ENCODE measurements at regions not wholly inside any gene's neighbourhood (a gene's known extent, or its start where the extent isn't known, plus 50 kb on each side); places are given as distances from the start of the nearest gene placed in this dataset.

- in situ Hi-C loops (cut with HindIII; ENCODE audit: low pct_unique_long_range_greater_than_20kb, low sequenced_read_pairs) (no loop called here), intact Hi-C loops (cut with micrococcal nuclease; ENCODE audit: unreplicated experiment) (no loop called here)
- no peaks in the 10 kb centered on the region for H3K36me3 ChIP-seq (ENCODE audit: control insufficient read depth, insufficient read depth, low read length)
- no peak overlapping the region for H3K4me3 ChIP-seq (ENCODE audit: low read depth in 2 of 2, low read length in 2 of 2)
- DNase-seq (ENCODE audit: low read depth, low spot score) (no peak), ATAC-seq (no peak)
- BruUV-seq (replicated peaks), result no TSS peak
- no peaks in the 10 kb centered on the region for H3K9me3 ChIP-seq (ENCODE audit: control insufficient read depth, insufficient read depth, low read depth, low read length)
- H3K27ac ChIP-seq (ENCODE audit: low read length), result no peak overlapping the region
- H3K4me1 ChIP-seq (ENCODE audit: control insufficient read depth, insufficient read depth, low read length), result no peaks in the 10 kb centered on the region
- CTCF ChIA-PET, result no interaction called here
- POLR2A ChIA-PET, result no interaction called here
- TF ChIP-seq REST (IDR thresholded peaks at IDR 0.05; ENCODE audit: insufficient read depth in 1 of 2, low read depth in 2 of 2, low read length in 1 of 2), result no peak
- no peak for TF ChIP-seq POLR2AphosphoS5 (IDR thresholded peaks at IDR 0.05; ENCODE audit: low read depth, low read length)
- TF ChIP-seq CTCF (IDR thresholded peaks at IDR 0.05), result no peak
- no peak for TF ChIP-seq TCF7L2 (IDR thresholded peaks at IDR 0.05; ENCODE audit: low read depth, low read length)
- no peak for TF ChIP-seq SIN3A (IDR thresholded peaks at IDR 0.05; ENCODE audit: borderline replicate concordance, insufficient read depth, low read depth, low read length)
- H3K27me3 ChIP-seq (ENCODE audit: control insufficient read depth, insufficient read depth, low read length), result no peaks in the 10 kb centered on the region
These were observed 365.8 kb upstream of the RND3 start for GRCh38 chr2:150853263-150853662.

GRCh38 chr2:150850641-150851040 is 363.2 kb upstream of the RND3 start:
- TF ChIP-seq POLR2AphosphoS5 (IDR thresholded peaks at IDR 0.05; ENCODE audit: low read depth, low read length), result no peak
- no peak for TF ChIP-seq TCF7L2 (IDR thresholded peaks at IDR 0.05; ENCODE audit: low read depth, low read length)
- TF ChIP-seq REST (IDR thresholded peaks at IDR 0.05; ENCODE audit: insufficient read depth in 1 of 2, low read depth in 2 of 2, low read length in 1 of 2), result no peak
- TF ChIP-seq SIN3A (IDR thresholded peaks at IDR 0.05; ENCODE audit: borderline replicate concordance, insufficient read depth, low read depth, low read length), result no peak
- TF ChIP-seq CTCF (IDR thresholded peaks at IDR 0.05), result no peak

More at GRCh38 chr2:150850641-150851040, 363.2 kb upstream of the RND3 start:
- H3K27ac ChIP-seq (ENCODE audit: low read length), result no peak overlapping the region
- no peaks in the 10 kb centered on the region for H3K36me3 ChIP-seq (ENCODE audit: control insufficient read depth, insufficient read depth, low read length)
- no peak for ATAC-seq
- no peaks in the 10 kb centered on the region; the same call in 1 of the 2 replicates for H3K27me3 ChIP-seq (ENCODE audit: control insufficient read depth, insufficient read depth, low read length)
- no TSS peak for BruUV-seq (replicated peaks)
- CTCF ChIA-PET, result no interaction called here
- intact Hi-C loops (cut with micrococcal nuclease; ENCODE audit: unreplicated experiment) (no loop called here), in situ Hi-C loops (cut with HindIII; ENCODE audit: low pct_unique_long_range_greater_than_20kb, low sequenced_read_pairs) (no loop called here)
- no peak for DNase-seq (ENCODE audit: low read depth, low spot score)
- no peaks in the 10 kb centered on the region for H3K4me1 ChIP-seq (ENCODE audit: control insufficient read depth, insufficient read depth, low read length)
- POLR2A ChIA-PET, result interaction anchor here (0.6 kb wide), 1 partner anchor 79 kb away, joined by 3 read pairs; no protein-coding TSS in a partner anchor
- no peaks in the 10 kb centered on the region for H3K9me3 ChIP-seq (ENCODE audit: control insufficient read depth, insufficient read depth, low read depth, low read length)
- no peak overlapping the region for H3K4me3 ChIP-seq (ENCODE audit: low read depth in 2 of 2, low read length in 2 of 2)
